ENCODE measurements at regions not wholly inside any gene's neighbourhood (a gene's known extent, or its start where the extent isn't known, plus 50 kb on each side); places are given as distances from the start of the nearest gene placed in this dataset.

- TF ChIP-seq CTCF (IDR thresholded peaks at IDR 0.05), result no peak
- no peak for TF ChIP-seq POLR2A (IDR thresholded peaks at IDR 0.05)
Observed at GRCh38 chr10:45076891-45077290, 76.2 kb downstream of the ZNF22 start.
